DND-41 (cell line): ENCODE measurements at regions not wholly inside any gene's neighbourhood (a gene's known extent, or its start where the extent isn't known, plus 50 kb on each side); places are given as distances from the start of the nearest gene placed in this dataset.
"Not testable (repeated sequence)": the region's sequence is repeated elsewhere in the genome, so short reads cannot be mapped to it uniquely, and the experiment has no call there.

Source experiments
- ATAC-seq: fragments of 200-7000 bp; cut with Tn5 transposase; 3 replicates; pipeline ENCODE4 v1.9.1; 2021; ENCODE audit warnings: low read depth; ENCODE audit not compliant: insufficient read depth
- DNase-seq: peaks from one replicate; pipeline ENCODE4 v3.0.0-alpha.2; 2020
- H2AFZ ChIP-seq: 2 replicates; pipeline ENCODE4 v1.6.0; 2012; ENCODE audit warnings: low read depth, low read length
- H3K27ac ChIP-seq: 2 replicates; pipeline ENCODE4 v1.5.1; 2012; ENCODE audit warnings: low read length, inconsistent platforms
- H3K27me3 ChIP-seq: fragments of 200-600 bp; sonication (generic); 2 replicates; pipeline ENCODE4 v1.6.0; 2012; ENCODE audit warnings: low read length, mild to moderate bottlenecking, inconsistent platforms; ENCODE audit not compliant: insufficient read depth, poor library complexity
- H3K36me3 ChIP-seq: 2 replicates; pipeline ENCODE4 v1.5.1; 2012; ENCODE audit warnings: low read length, inconsistent platforms; ENCODE audit not compliant: insufficient read depth
- H3K4me1 ChIP-seq: 2 replicates; pipeline ENCODE4 v1.5.1; 2012; ENCODE audit warnings: mild to moderate bottlenecking, low read length; ENCODE audit not compliant: insufficient read depth
- H3K4me2 ChIP-seq: 2 replicates; pipeline ENCODE4 v1.6.0; 2012; ENCODE audit warnings: mild to moderate bottlenecking, moderate library complexity, low read length, inconsistent platforms; ENCODE audit not compliant: insufficient read depth
- H3K4me3 ChIP-seq, 2 experiments: fragments of 200-600 bp in 1 of 2; shearing (Covaris generic) in 1 of 2; 2 replicates each; pipeline ENCODE4 v1.5.1; 2012 to 2016; ENCODE audit warnings: inconsistent platforms in 2 of 2, low read length in 2 of 2, mild to moderate bottlenecking in 2 of 2, low read depth in 1 of 2, moderate library complexity in 1 of 2
- H3K79me2 ChIP-seq: 2 replicates; pipeline ENCODE4 v1.6.0; 2012; ENCODE audit warnings: low read length, inconsistent platforms; ENCODE audit not compliant: insufficient read depth
- H3K9ac ChIP-seq: 2 replicates; pipeline ENCODE4 v1.6.0; 2012; ENCODE audit warnings: low read depth, mild to moderate bottlenecking, inconsistent platforms, low read length, moderate library complexity
- H3K9me3 ChIP-seq: 2 replicates; pipeline ENCODE4 v1.5.1; 2012; ENCODE audit warnings: low read length, moderate library complexity, mild to moderate bottlenecking, inconsistent platforms; ENCODE audit not compliant: insufficient read depth, severe bottlenecking
- H4K20me1 ChIP-seq: 2 replicates; pipeline ENCODE4 v1.6.0; 2012; ENCODE audit warnings: low read length; ENCODE audit not compliant: insufficient read depth
- EZH2 ChIP-seq: IDR thresholded peaks from 3 replicates; pipeline ENCODE4 v1.6.1; 2012; ENCODE audit warnings: borderline replicate concordance, low read depth, mild to moderate bottlenecking, moderate library complexity, low read length, inconsistent platforms; ENCODE audit not compliant: severe bottlenecking
- TF ChIP-seq, protein P1 (sequence below): IDR thresholded peaks from 2 replicates; pipeline ENCODE4 v1.5.1; 2012; ENCODE audit warnings: borderline replicate concordance, low read length, moderate library complexity, mild to moderate bottlenecking; ENCODE audit not compliant: poor library complexity, severe bottlenecking; ENCODE audit errors: extremely low read depth

DNA sequence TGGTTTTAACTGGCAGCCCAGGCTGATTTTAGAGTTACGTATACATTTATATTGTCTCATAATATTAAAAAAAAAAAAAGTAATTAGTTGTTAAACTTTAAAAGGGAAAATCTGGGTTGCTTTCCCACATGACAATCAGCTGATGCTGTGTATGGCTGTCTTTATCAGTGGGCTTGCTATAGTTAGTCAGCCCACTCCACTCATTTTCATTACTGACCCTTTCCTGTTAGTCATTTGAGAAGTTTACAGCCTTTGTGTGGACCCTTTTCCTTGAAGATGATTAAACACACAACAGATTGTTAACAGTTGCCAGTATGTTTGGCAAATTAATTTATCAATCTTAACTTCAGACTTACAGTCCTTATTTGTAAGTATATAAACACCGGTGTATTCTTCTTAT, 164.5 kb upstream of the AGR3 start:
- Histone ChIP-seq H3K27me3 (no peaks in the 10 kb centered on the region), H2AFZ (no peak overlapping the region), H4K20me1 (no peaks in the 10 kb centered on the region), H3K36me3 (no peaks in the 10 kb centered on the region), H3K4me3 (no peak overlapping the region), H3K9ac (no peak overlapping the region), H3K27ac (no peak overlapping the region), H3K79me2 (no peaks in the 10 kb centered on the region), H3K4me2 (no peak overlapping the region), H3K4me1 (peaks cover 12% of the 10 kb centered on the region), H3K9me3 (no peaks in the 10 kb centered on the region)
- ATAC-seq (no peak), DNase-seq (no peak)
- TF ChIP-seq EZH2 = no peak
- TF ChIP-seq, protein P1, sequence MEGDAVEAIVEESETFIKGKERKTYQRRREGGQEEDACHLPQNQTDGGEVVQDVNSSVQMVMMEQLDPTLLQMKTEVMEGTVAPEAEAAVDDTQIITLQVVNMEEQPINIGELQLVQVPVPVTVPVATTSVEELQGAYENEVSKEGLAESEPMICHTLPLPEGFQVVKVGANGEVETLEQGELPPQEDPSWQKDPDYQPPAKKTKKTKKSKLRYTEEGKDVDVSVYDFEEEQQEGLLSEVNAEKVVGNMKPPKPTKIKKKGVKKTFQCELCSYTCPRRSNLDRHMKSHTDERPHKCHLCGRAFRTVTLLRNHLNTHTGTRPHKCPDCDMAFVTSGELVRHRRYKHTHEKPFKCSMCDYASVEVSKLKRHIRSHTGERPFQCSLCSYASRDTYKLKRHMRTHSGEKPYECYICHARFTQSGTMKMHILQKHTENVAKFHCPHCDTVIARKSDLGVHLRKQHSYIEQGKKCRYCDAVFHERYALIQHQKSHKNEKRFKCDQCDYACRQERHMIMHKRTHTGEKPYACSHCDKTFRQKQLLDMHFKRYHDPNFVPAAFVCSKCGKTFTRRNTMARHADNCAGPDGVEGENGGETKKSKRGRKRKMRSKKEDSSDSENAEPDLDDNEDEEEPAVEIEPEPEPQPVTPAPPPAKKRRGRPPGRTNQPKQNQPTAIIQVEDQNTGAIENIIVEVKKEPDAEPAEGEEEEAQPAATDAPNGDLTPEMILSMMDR = no peak

DNA sequence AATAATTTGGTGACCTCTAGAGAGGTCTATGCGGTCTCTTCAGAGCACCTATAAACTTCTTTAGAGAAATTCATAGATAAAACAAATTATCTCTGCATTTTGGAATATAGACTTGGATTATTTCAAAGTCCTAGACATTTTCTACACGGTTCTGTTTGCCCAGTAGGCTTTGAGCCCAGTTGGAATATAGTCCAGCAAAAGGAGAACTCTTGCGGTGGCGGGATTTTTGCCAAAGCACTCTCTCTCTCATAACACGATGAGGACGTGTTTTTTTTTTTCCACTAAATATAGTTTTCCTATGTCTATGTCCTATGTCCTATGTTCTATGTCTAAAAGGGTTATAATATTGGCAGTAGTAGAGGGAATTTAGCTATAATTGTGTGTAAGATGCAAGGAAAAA, 164.9 kb upstream of the AGR3 start:
- Histone ChIP-seq H3K4me2 (no peak overlapping the region), H4K20me1 (no peaks in the 10 kb centered on the region), H3K4me1 (peaks cover 8% of the 10 kb centered on the region), H2AFZ (no peak overlapping the region), H3K36me3 (no peaks in the 10 kb centered on the region), H3K27me3 (no peaks in the 10 kb centered on the region), H3K4me3 (no peak overlapping the region), H3K9ac (no peak overlapping the region), H3K79me2 (no peaks in the 10 kb centered on the region), H3K27ac (no peak overlapping the region), H3K9me3 (no peaks in the 10 kb centered on the region)
- TF ChIP-seq, protein P1 = no peak
- no peak for TF ChIP-seq EZH2
- ATAC-seq (no peak), DNase-seq (no peak)

DNA sequence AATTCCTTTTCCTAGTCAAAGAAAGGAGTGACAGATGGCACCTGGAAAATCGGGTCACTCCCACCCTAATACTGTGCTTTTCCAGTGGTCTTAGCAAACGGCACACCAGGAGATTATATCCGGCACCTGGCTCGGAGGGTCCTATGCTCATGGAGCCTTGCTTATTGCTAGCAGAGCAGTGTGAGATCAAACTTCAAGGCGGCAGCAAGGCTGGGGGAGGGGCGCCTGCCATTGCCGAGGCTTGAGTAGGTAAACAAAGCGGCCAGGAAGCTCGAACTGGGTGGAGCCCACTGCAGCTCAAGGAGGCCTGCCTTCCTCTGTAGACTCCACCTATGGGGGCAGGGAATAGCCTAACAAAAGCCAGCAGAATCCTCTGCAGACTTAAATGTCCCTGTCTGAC, 171.4 kb upstream of the AGR3 start:
- ATAC-seq, H3K27me3 ChIP-seq, H4K20me1 ChIP-seq, DNase-seq, H2AFZ ChIP-seq, H3K9ac ChIP-seq, H3K4me3 ChIP-seq, H3K27ac ChIP-seq, H3K79me2 ChIP-seq, H3K4me2 ChIP-seq, H3K9me3 ChIP-seq, H3K36me3 ChIP-seq: not testable (repeated sequence)
- peaks cover 26% of the 10 kb centered on the region for H3K4me1 ChIP-seq

DNA sequence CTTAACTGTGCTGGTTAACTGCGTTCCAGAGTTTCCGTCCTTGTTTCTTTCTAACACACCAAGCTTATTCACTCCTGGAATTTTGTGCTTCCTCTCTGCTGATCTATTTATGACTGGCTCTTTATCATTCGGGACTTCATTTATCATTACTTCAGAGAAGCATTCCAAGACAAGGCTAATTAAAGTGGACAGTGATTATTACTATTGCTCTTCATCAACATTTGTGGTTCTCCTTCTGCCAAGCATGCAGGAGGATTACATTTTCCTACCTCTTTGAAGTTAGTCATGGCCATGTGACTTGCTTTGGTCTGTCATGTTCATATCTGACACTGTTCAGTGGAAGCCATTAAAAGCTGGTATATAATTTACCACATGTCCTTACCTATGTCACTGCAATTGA, 172.4 kb upstream of the AGR3 start:
- TF ChIP-seq, protein P1 = no peak
- no peak for TF ChIP-seq EZH2
- Histone ChIP-seq H2AFZ (no peak overlapping the region), H3K4me2 (no peak overlapping the region), H3K9me3 (no peaks in the 10 kb centered on the region), H3K27me3 (no peaks in the 10 kb centered on the region), H4K20me1 (no peaks in the 10 kb centered on the region), H3K27ac (no peak overlapping the region), H3K4me3 (no peak overlapping the region), H3K79me2 (no peaks in the 10 kb centered on the region), H3K4me1 (peaks cover 36% of the 10 kb centered on the region), H3K36me3 (no peaks in the 10 kb centered on the region), H3K9ac (no peak overlapping the region)
- DNase-seq (no peak), ATAC-seq (peak; percentile 36; the same call in 1 of the 3 replicates)
